ENCODE measurements at regions not wholly inside any gene's neighbourhood (a gene's known extent, or its start where the extent isn't known, plus 50 kb on each side); places are given as distances from the start of the nearest gene placed in this dataset.

DNA sequence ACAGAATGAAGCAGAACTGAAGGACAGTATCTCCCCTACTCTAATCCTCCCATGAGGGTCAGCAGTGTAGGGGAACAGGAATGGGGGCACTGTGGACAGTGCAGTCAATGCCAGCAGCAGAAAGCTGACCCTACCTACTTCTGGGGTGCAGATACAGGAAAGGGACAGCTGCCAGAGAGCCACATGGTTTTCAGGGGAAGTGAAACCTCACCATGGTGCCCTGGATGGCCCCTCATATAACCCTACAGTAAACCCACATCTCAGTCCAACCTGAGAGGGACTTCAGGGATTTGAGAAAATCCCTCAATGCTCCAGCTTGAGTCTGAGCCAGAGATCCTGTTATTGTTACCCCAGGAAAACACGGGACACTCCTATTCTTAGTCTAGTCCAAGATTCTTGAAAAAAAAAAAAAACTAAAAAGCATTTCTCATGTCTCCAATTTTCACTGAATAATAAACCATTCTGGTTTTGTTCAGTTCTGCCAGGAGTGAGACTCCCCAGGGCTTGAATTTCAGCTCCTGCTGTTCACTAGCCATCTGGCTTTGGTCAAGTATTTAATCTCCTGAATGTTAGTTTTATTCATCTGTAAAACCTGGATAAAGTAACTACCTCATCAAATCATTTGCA lies 511.6 kb upstream of the ARGLU1 start:
- no peak overlapping the region for H3T11ph ChIP-seq (ENCODE audit: low read length)
- no peak overlapping the region for H3K14ac ChIP-seq (ENCODE audit: insufficient read depth, low read length)
- H3K79me1 ChIP-seq (ENCODE audit: insufficient read depth, low read depth, low read length, poor library complexity, severe bottlenecking) = no peaks in the 10 kb centered on the region
- H3K23ac ChIP-seq (ENCODE audit: insufficient read length, low read depth, low read length) = no peak overlapping the region
- H3K36me3 Mint-ChIP-seq (ENCODE audit: insufficient read depth in 1 of 3, low read depth in 3 of 3) = peaks cover 0 to 3% (median 0%) of the 10 kb centered on the region in 3 experiments; a peak in 1 of 7 replicates
- H3K4me3 Mint-ChIP-seq = no peak overlapping the region
- H3K56ac ChIP-seq (ENCODE audit: insufficient read length, low read depth, low read length) = no peak overlapping the region
- no peak overlapping the region for H4K5ac ChIP-seq (ENCODE audit: insufficient read length, low read depth, low read length)
- H2BK5ac ChIP-seq (ENCODE audit: insufficient read length, low read length) = no peak overlapping the region
- H3K27ac Mint-ChIP-seq = no peak overlapping the region
- H3K4ac ChIP-seq (ENCODE audit: low read depth, low read length) = no peak overlapping the region
- peaks cover 0 to 2% of the 10 kb centered on the region in 2 experiments; a peak in 1 of 5 replicates for H3K9me3 Mint-ChIP-seq
- H2BK20ac ChIP-seq (ENCODE audit: low read depth, low read length, poor library complexity, severe bottlenecking) = no peak overlapping the region
- DNase-seq = no peak
- no peaks in the 10 kb centered on the region for H3K79me2 ChIP-seq (ENCODE audit: insufficient read depth, low read length)
- no peak overlapping the region for H3K9ac ChIP-seq (ENCODE audit: extremely low read depth, insufficient read length, low read length)
- no peak overlapping the region for H3K18ac ChIP-seq (ENCODE audit: insufficient read length, low read depth, low read length)
- H2BK15ac ChIP-seq (ENCODE audit: low read depth, low read length) = no peak overlapping the region
- no peaks in the 10 kb centered on the region; the same call in 1 of the 2 replicates for H3K27me3 Mint-ChIP-seq (ENCODE audit: low read depth)
- H2BK120ac ChIP-seq (ENCODE audit: low read depth, low read length, poor library complexity, severe bottlenecking) = no peak overlapping the region
- H4K8ac ChIP-seq (replicated peaks; ENCODE audit: insufficient read length, low read depth, low read length) = no peak overlapping the region
- no peaks in the 10 kb centered on the region for H3K9me3 ChIP-seq (ENCODE audit: control insufficient read depth, low read depth, low read length)
- no peaks in the 10 kb centered on the region for H3K4me1 ChIP-seq (ENCODE audit: insufficient read depth, low read length)
- no peaks in the 10 kb centered on the region for H3K4me1 Mint-ChIP-seq
- TF ChIP-seq, protein P1, sequence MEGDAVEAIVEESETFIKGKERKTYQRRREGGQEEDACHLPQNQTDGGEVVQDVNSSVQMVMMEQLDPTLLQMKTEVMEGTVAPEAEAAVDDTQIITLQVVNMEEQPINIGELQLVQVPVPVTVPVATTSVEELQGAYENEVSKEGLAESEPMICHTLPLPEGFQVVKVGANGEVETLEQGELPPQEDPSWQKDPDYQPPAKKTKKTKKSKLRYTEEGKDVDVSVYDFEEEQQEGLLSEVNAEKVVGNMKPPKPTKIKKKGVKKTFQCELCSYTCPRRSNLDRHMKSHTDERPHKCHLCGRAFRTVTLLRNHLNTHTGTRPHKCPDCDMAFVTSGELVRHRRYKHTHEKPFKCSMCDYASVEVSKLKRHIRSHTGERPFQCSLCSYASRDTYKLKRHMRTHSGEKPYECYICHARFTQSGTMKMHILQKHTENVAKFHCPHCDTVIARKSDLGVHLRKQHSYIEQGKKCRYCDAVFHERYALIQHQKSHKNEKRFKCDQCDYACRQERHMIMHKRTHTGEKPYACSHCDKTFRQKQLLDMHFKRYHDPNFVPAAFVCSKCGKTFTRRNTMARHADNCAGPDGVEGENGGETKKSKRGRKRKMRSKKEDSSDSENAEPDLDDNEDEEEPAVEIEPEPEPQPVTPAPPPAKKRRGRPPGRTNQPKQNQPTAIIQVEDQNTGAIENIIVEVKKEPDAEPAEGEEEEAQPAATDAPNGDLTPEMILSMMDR (conservative IDR thresholded peaks at IDR 0.05) = no peak
- no peak overlapping the region for H4K91ac ChIP-seq (ENCODE audit: insufficient read length, low read depth, low read length)
- no CpG with 5 or more reads among the region's 1 CpG for WGBS (ENCODE audit: extremely low coverage, insufficient read length, low lambda C conversion rate)
- H2AK5ac ChIP-seq (ENCODE audit: insufficient read length, low read length) = no peak overlapping the region
- no peaks in the 10 kb centered on the region for H3K23me2 ChIP-seq (ENCODE audit: insufficient read length, low read depth, low read length, poor library complexity, severe bottlenecking)
- H4K20me1 ChIP-seq (ENCODE audit: control insufficient read depth, insufficient read depth, insufficient read length) = no peaks in the 10 kb centered on the region
- no peak overlapping the region for H2BK12ac ChIP-seq (ENCODE audit: insufficient read length, low read depth, low read length)
- H2AFZ ChIP-seq (ENCODE audit: low read length) = no peak overlapping the region
- no peaks in the 10 kb centered on the region for H3K27me3 ChIP-seq (ENCODE audit: insufficient read depth, low read length)
- no peak overlapping the region for H3K27ac ChIP-seq (ENCODE audit: insufficient read length, low read depth, low read length)
- no peak overlapping the region for H3K4me2 ChIP-seq (ENCODE audit: insufficient read depth, insufficient read length, low read length)

Data from H9 (cell line).